ENCODE measurements at regions not wholly inside any gene's neighbourhood (a gene's known extent, or its start where the extent isn't known, plus 50 kb on each side); places are given as distances from the start of the nearest gene placed in this dataset.

DNA sequence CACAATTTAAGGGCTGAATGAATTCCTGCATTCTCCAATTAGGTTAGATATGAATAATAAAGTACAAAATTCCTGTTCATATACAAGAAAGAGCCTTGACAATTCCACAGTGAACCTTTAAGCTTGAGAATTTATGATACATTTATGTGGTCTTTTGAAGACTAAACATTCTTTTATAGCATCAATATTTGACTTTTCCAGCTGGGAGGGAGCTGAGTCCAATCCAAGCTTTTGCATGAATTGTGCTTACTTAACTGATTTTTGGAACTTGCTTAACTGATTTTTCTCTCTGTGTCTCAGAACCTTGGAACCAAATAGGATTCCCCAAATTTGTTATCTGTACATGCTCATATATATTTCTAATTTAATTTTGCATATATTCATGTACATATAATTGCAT is 388.0 kb downstream of the TRIB2 start:
- Histone ChIP-seq H3K27ac (no peak overlapping the region), H3K4me3 (no peak overlapping the region), H3K27me3 (no peaks in the 10 kb centered on the region), H3K9me3 (no peaks in the 10 kb centered on the region), H3K36me3 (no peaks in the 10 kb centered on the region), H3K4me1 (no peaks in the 10 kb centered on the region)
- TF ChIP-seq POLR2A (IDR thresholded peaks at IDR 0.05) (no peak), CTCF (IDR thresholded peaks at IDR 0.05) (no peak), POLR2AphosphoS5 (IDR thresholded peaks at IDR 0.05) (no peak), EP300 (IDR thresholded peaks at IDR 0.05) (no peak)
- DNase-seq (ENCODE audit: low spot score in 2 of 2) = no peak

- no peak overlapping the region for H3K4me3 ChIP-seq
- TF ChIP-seq POLR2AphosphoS5 (IDR thresholded peaks at IDR 0.05) (no peak), CTCF (IDR thresholded peaks at IDR 0.05) (no peak), EP300 (IDR thresholded peaks at IDR 0.05) (no peak), POLR2A (IDR thresholded peaks at IDR 0.05) (no peak)
- no peaks in the 10 kb centered on the region for H3K9me3 ChIP-seq
- no peak for DNase-seq (ENCODE audit: low spot score in 2 of 2)
- H3K27ac ChIP-seq = no peak overlapping the region
- no peaks in the 10 kb centered on the region for H3K27me3 ChIP-seq
- no peaks in the 10 kb centered on the region for H3K36me3 ChIP-seq
- no peaks in the 10 kb centered on the region for H3K4me1 ChIP-seq
- WGBS = 85% methylated on average over 3 of the region's 3 CpGs
Observed at GRCh38 chr2:13106302-13106701, 389.6 kb downstream of the TRIB2 start.

GRCh38 chr2:13109516-13109915 is 392.8 kb downstream of the TRIB2 start:
- H3K36me3 ChIP-seq = no peaks in the 10 kb centered on the region
- H3K27me3 ChIP-seq = no peaks in the 10 kb centered on the region
- 59% methylated on average over 3 of the region's 3 CpGs for WGBS
- H3K4me1 ChIP-seq = peaks cover 2% of the 10 kb centered on the region
- no peak for TF ChIP-seq EP300 (IDR thresholded peaks at IDR 0.05)
- no peak for TF ChIP-seq POLR2AphosphoS5 (IDR thresholded peaks at IDR 0.05)
- TF ChIP-seq CTCF (IDR thresholded peaks at IDR 0.05) = no peak
- no peak for TF ChIP-seq POLR2A (IDR thresholded peaks at IDR 0.05)
- DNase-seq (ENCODE audit: low spot score in 2 of 2) = no peak
- H3K4me3 ChIP-seq = no peak overlapping the region
- no peaks in the 10 kb centered on the region for H3K9me3 ChIP-seq
- H3K27ac ChIP-seq = no peak overlapping the region

DNA sequence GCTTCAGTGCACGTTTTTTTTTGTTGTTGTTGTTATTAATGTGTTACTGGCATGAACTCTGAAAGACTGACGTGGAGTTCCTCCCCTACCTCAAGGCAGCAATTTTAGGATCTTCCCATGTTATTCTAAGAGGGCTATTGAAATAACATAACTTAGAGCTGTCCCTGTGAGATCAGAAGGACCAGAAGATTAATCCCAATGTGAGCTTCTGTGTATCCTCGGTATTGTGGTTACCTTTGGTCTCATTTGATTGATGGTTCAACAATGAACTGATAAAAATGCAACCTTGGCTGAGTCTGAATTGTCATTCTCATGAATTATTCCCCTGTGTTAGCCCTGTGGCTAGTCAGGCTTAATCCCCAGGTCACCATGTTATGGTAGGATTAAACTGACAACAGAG is 394.1 kb downstream of the TRIB2 start:
- TF ChIP-seq POLR2A (IDR thresholded peaks at IDR 0.05) = no peak
- TF ChIP-seq CTCF (IDR thresholded peaks at IDR 0.05) = no peak
- no peak for TF ChIP-seq EP300 (IDR thresholded peaks at IDR 0.05)
- TF ChIP-seq POLR2AphosphoS5 (IDR thresholded peaks at IDR 0.05) = no peak
- H3K27ac ChIP-seq = no peak overlapping the region

GRCh38 chr2:13113002-13113401 is 396.3 kb downstream of the TRIB2 start:
- Histone ChIP-seq H3K4me1 (peaks cover 2% of the 10 kb centered on the region), H3K9me3 (no peaks in the 10 kb centered on the region), H3K36me3 (no peaks in the 10 kb centered on the region), H3K27me3 (no peaks in the 10 kb centered on the region), H3K27ac (no peak overlapping the region), H3K4me3 (no peak overlapping the region)
- TF ChIP-seq POLR2AphosphoS5 (IDR thresholded peaks at IDR 0.05) (no peak), POLR2A (IDR thresholded peaks at IDR 0.05) (no peak), EP300 (IDR thresholded peaks at IDR 0.05) (no peak), CTCF (IDR thresholded peaks at IDR 0.05) (no peak)
- WGBS = 78% methylated on average over 4 of the region's 4 CpGs
- no peak for DNase-seq (ENCODE audit: low spot score in 2 of 2)

More for the DNA sequence above, 394.1 kb downstream of the TRIB2 start:
- Histone ChIP-seq H3K27me3 (no peaks in the 10 kb centered on the region), H3K9me3 (no peaks in the 10 kb centered on the region), H3K36me3 (no peaks in the 10 kb centered on the region), H3K4me1 (peaks cover 2% of the 10 kb centered on the region), H3K4me3 (no peak overlapping the region)
- DNase-seq (ENCODE audit: low spot score in 2 of 2) = no peak
- WGBS = 30% methylated on average over 3 of the region's 3 CpGs

All from suprapubic skin (tissue), 4 donors.